ENCODE measurements at regions not wholly inside any gene's neighbourhood (a gene's known extent, or its start where the extent isn't known, plus 50 kb on each side); places are given as distances from the start of the nearest gene placed in this dataset.

DNA sequence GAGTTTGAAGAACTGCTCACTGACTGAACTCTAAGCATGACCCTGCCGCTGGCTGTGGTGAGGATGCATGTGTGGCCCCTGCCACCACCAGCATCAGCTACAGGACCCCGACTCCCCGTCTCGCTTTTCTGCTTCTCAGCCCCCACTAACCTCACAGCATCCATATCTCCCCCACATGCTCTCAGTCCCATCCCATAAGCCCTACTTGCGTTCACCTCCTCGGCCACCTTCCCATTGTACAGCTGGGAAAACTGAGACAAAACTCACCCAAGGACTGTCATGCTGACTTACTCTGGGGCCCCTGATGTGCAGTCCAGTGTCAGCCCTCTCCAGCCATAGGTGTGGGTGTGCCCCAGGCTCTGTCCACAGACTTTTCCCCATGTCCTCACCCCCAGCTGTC is 104.2 kb upstream of the SH3BP4 start:
- Histone ChIP-seq H3K4me3 (ENCODE audit: low read depth, low read length) (no peak overlapping the region), H3K4me1 (ENCODE audit: control insufficient read depth, insufficient read depth, low read length, unreplicated experiment) (no peaks in the 10 kb centered on the region), H3K27me3 (ENCODE audit: insufficient read depth, low read length) (no peaks in the 10 kb centered on the region), H3K36me3 (ENCODE audit: insufficient read depth, low read length) (no peaks in the 10 kb centered on the region), H2AFZ (ENCODE audit: low read length, unreplicated experiment) (no peak overlapping the region), H3K79me2 (ENCODE audit: control insufficient read depth, insufficient read depth, low read length, unreplicated experiment) (no peaks in the 10 kb centered on the region), H3K27ac (ENCODE audit: low read depth, low read length) (no peak overlapping the region)

DNA sequence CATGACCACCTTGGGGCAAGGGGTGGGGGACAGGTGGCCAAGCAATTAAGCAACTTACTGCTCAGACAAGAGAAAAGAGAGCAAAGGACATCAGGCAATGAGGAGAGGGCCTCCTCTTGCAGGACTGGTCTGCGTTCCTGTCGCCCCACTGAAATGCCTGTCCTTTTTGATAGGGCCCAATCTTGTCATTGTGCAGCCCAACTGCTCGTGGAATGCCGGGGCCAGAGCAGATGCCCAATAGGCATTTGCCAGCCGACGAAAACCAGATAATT is 104.5 kb upstream of the SH3BP4 start:
- Histone ChIP-seq H2AFZ (ENCODE audit: low read length, unreplicated experiment) (no peak overlapping the region), H3K4me1 (ENCODE audit: control insufficient read depth, insufficient read depth, low read length, unreplicated experiment) (no peaks in the 10 kb centered on the region), H3K79me2 (ENCODE audit: control insufficient read depth, insufficient read depth, low read length, unreplicated experiment) (no peaks in the 10 kb centered on the region), H3K27me3 (ENCODE audit: insufficient read depth, low read length) (no peaks in the 10 kb centered on the region), H3K27ac (ENCODE audit: low read depth, low read length) (no peak overlapping the region), H3K4me3 (ENCODE audit: low read depth, low read length) (no peak overlapping the region), H3K36me3 (ENCODE audit: insufficient read depth, low read length) (no peaks in the 10 kb centered on the region)

DNA sequence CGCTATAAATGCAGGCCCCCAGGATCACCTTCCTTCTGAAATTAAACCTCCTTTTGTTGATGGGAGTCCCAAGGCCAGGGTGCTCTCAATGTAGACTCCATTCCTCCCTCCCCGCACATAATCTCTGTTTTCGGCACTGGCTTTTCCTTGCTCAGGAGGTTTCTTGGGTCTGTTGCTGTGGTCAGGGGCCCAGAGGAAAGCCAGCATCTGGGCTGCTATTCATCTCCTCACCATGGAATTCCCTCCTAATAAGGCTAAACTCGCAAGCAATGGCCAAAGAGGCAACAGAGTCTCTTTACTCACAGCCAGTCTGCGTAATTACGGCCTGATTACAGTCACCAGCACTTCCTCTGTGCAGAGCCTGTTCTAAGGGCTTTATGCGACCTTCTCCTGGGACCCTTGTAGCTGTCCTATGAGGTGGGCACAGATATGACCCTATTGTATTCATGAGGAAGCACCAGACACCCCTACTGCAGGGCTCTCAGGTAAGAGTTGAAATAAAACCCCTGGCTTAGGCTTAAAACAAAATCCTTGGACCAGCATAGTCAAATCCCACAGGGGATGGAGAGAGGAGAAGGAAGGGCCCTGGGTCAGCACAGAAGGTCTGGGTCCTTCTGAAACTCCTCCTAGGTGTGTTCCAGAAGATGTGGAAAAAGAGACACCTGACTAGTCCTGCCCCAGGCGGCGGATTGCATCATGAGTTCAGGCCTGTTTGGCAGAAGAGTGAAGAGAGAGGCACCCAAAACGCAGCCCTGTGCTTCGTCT is 105.0 kb upstream of the SH3BP4 start:
- Histone ChIP-seq H2AFZ (ENCODE audit: low read length, unreplicated experiment) (no peak overlapping the region), H3K79me2 (ENCODE audit: control insufficient read depth, insufficient read depth, low read length, unreplicated experiment) (no peaks in the 10 kb centered on the region), H3K4me3 (ENCODE audit: low read depth, low read length) (no peak overlapping the region), H3K27me3 (ENCODE audit: insufficient read depth, low read length) (no peaks in the 10 kb centered on the region), H3K4me1 (ENCODE audit: control insufficient read depth, insufficient read depth, low read length, unreplicated experiment) (no peaks in the 10 kb centered on the region), H3K36me3 (ENCODE audit: insufficient read depth, low read length) (no peaks in the 10 kb centered on the region), H3K27ac (ENCODE audit: low read depth, low read length) (no peak overlapping the region)

DNA sequence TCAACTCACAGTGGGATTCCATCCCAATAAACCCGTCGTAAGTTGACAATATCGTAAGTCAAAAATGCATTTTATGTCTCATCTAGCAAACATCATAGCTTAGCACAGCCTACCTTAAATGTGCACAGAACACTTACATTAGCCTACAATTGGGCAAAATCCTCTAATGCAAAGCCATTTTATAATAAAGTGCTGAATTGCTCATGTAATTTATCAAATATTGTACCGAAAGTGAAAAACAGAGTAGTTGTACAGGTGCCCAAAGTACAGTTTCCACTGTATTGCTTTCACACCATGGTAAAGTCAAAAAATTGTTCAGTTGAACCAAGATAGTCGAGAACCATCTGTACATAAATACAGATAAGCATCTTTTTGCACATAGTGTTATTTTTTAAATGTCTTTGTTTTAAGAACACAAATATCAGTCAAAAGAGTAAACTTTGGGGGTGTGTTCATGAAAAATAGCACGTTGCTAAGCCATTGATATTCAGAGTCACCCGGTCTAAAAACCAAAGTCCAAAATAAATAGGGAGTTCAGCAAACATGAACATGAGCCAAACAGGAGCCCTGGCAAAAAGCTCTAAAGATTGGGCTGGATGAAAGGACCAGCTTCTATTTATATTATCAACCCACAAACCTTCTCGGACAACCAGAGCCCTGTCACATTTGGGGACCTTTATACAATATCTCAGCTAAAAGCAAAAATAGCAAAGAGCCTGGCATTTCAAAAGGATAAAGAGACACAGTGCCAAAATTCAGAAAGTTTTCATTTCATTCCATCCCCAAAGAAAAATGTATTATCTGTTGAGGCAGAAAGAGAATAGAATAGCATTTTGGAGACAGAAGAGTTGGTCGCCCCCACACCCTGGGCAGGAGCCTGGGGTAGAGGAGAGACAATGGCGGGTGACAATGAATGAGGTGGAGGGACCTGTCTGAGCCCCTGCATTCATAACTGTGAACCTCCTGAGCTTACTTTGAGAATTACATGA is 105.9 kb upstream of the SH3BP4 start:
- no peaks in the 10 kb centered on the region for H3K79me2 ChIP-seq (ENCODE audit: control insufficient read depth, insufficient read depth, low read length, unreplicated experiment)
- H2AFZ ChIP-seq (ENCODE audit: low read length, unreplicated experiment) = no peak overlapping the region
- peaks cover 8% of the 10 kb centered on the region for H3K4me1 ChIP-seq (ENCODE audit: control insufficient read depth, insufficient read depth, low read length, unreplicated experiment)
- H3K36me3 ChIP-seq (ENCODE audit: insufficient read depth, low read length) = no peaks in the 10 kb centered on the region
- no peak overlapping the region for H3K4me3 ChIP-seq (ENCODE audit: low read depth, low read length)
- H3K27me3 ChIP-seq (ENCODE audit: insufficient read depth, low read length) = no peaks in the 10 kb centered on the region
- no peak overlapping the region for H3K27ac ChIP-seq (ENCODE audit: low read depth, low read length)

DNA sequence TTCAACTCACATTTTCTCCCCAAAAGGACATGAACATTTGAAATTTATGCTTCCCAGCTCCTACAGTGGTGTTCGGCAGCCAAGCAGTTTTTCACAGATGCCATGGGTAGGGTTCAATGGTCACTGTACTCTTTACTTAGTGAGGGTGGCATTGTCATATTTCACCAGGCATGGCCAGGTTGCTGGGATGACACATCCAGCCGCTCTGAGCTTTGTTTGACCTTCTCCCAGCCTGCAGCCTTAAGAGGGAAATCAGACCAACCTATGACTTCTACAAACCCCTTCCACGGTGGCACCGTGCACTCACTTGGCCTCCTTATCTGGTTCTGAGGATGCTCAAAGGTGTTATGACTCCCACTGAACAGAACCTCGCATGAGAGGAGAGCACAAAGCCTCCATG is 108.4 kb upstream of the SH3BP4 start:
- H3K79me2 ChIP-seq (ENCODE audit: control insufficient read depth, insufficient read depth, low read length, unreplicated experiment) = no peaks in the 10 kb centered on the region
- no peaks in the 10 kb centered on the region for H3K27me3 ChIP-seq (ENCODE audit: insufficient read depth, low read length)
- H2AFZ ChIP-seq (ENCODE audit: low read length, unreplicated experiment) = no peak overlapping the region
- H3K4me3 ChIP-seq (ENCODE audit: low read depth, low read length) = no peak overlapping the region
- no peaks in the 10 kb centered on the region for H3K36me3 ChIP-seq (ENCODE audit: insufficient read depth, low read length)
- no peak overlapping the region for H3K27ac ChIP-seq (ENCODE audit: low read depth, low read length)
- H3K4me1 ChIP-seq (ENCODE audit: control insufficient read depth, insufficient read depth, low read length, unreplicated experiment) = peaks cover 24% of the 10 kb centered on the region

DNA sequence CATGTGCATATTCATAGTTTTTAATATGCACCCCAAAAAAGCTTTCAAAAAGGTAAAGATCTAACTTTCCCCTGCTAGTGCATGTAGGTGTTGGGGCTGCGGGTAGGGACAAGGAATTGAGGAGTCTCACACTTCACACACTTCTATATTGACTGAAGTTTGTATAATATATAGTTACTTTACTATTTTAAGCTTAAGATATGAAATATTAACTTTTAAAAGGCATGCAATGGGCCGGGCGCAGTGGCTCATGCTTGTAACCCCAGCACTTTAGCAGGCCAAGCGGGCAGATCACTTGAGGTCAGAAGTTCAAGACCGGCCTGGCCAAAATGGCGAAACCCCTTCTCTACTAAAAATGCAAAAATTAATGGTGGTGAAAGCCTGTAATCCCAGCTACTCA is 109.1 kb upstream of the SH3BP4 start:
- H2AFZ ChIP-seq (ENCODE audit: low read length, unreplicated experiment) = no peak overlapping the region
- peaks cover 24% of the 10 kb centered on the region for H3K4me1 ChIP-seq (ENCODE audit: control insufficient read depth, insufficient read depth, low read length, unreplicated experiment)
- H3K27ac ChIP-seq (ENCODE audit: low read depth, low read length) = no peak overlapping the region
- H3K27me3 ChIP-seq (ENCODE audit: insufficient read depth, low read length) = no peaks in the 10 kb centered on the region
- H3K4me3 ChIP-seq (ENCODE audit: low read depth, low read length) = no peak overlapping the region
- no peaks in the 10 kb centered on the region for H3K36me3 ChIP-seq (ENCODE audit: insufficient read depth, low read length)
- no peaks in the 10 kb centered on the region for H3K79me2 ChIP-seq (ENCODE audit: control insufficient read depth, insufficient read depth, low read length, unreplicated experiment)

DNA sequence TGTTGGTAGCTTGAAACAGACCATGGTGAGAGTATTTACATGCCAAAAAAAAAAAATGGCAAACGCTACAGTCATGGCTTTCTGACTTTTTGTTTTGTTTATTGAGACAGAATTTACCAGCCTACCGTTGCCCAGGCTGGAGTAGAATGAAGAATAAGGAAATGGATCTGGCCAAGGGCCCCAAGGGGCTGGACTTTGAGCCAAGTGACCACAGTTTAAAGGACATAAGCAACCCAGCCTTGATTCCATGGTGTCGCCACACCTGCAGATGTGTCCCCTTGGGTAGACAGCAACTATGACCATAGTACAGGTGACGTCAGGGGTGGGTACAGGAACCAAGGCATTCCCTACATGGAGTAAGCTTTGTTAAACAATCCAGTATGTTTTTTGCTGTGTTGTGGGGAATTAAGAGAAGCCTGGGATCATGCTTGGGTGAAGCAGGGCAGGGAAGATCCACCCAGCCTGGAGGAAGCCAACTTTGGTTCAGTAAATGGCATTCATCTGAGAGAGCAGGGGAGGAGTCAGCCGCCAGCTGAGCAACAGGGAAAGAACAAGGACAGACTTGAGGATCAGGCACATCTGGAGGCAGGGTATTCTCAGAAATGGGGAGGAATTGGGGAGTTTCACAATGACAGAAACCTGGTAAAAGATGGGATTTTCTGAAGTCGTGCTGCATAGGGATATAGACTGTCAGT is 110.3 kb upstream of the SH3BP4 start:
- no peaks in the 10 kb centered on the region for H3K27me3 ChIP-seq (ENCODE audit: insufficient read depth, low read length)
- H3K4me3 ChIP-seq (ENCODE audit: low read depth, low read length) = no peak overlapping the region
- no peaks in the 10 kb centered on the region for H3K79me2 ChIP-seq (ENCODE audit: control insufficient read depth, insufficient read depth, low read length, unreplicated experiment)
- H3K4me1 ChIP-seq (ENCODE audit: control insufficient read depth, insufficient read depth, low read length, unreplicated experiment) = peaks cover 24% of the 10 kb centered on the region
- H2AFZ ChIP-seq (ENCODE audit: low read length, unreplicated experiment) = no peak overlapping the region
- no peak overlapping the region for H3K27ac ChIP-seq (ENCODE audit: low read depth, low read length)
- no peaks in the 10 kb centered on the region for H3K36me3 ChIP-seq (ENCODE audit: insufficient read depth, low read length)

DNA sequence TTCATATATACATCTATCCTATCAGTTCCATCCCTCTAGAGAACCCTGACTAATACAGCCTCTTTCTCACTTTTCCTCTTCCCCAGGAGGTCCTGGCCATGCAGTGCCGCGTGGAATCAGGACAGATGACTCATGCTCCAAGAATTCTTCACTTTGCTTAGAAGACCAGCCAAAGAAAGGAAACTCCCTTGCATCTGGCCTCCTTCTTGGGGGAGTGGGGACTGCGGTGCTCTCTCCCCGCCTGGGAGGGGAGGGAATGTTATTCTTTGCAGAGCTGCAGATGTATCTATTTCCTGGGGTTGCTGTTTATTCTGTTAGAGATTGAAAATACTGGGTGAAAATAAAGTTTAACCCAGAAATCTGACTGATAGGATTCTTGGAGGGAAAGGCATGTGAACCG is 111.5 kb upstream of the SH3BP4 start:
- H2AFZ ChIP-seq (ENCODE audit: low read length, unreplicated experiment) = no peak overlapping the region
- no peaks in the 10 kb centered on the region for H3K27me3 ChIP-seq (ENCODE audit: insufficient read depth, low read length)
- peak overlapping the region; percentile 11; the same call in 1 of the 2 replicates for H3K4me3 ChIP-seq (ENCODE audit: low read depth, low read length)
- no peaks in the 10 kb centered on the region for H3K79me2 ChIP-seq (ENCODE audit: control insufficient read depth, insufficient read depth, low read length, unreplicated experiment)
- peaks cover 24% of the 10 kb centered on the region for H3K4me1 ChIP-seq (ENCODE audit: control insufficient read depth, insufficient read depth, low read length, unreplicated experiment)
- H3K27ac ChIP-seq (ENCODE audit: low read depth, low read length) = peak overlapping the region; percentile 47
- H3K36me3 ChIP-seq (ENCODE audit: insufficient read depth, low read length) = no peaks in the 10 kb centered on the region

DNA sequence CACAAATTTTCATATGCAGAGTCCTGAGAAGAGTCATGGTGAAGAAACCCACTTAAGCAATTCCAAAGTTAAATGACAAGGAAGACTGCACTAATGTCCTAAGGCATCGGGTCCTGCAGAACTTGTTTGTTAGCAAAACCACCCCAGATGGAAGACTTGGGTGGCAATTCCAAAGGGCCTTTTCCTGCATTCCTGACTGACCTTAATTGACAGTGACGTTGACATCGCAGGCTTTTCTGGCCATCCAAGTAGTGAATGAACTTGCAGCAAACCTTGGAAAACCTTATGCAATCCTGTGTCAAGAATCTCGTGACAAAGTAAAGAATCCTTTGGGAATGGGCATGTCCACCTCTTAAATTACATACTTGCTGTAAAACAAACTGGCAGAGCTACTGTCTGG is 112.5 kb upstream of the SH3BP4 start:
- no peak overlapping the region for H3K27ac ChIP-seq (ENCODE audit: low read depth, low read length)
- peaks cover 24% of the 10 kb centered on the region for H3K4me1 ChIP-seq (ENCODE audit: control insufficient read depth, insufficient read depth, low read length, unreplicated experiment)
- H3K4me3 ChIP-seq (ENCODE audit: low read depth, low read length) = no peak overlapping the region
- H3K27me3 ChIP-seq (ENCODE audit: insufficient read depth, low read length) = no peaks in the 10 kb centered on the region
- H3K79me2 ChIP-seq (ENCODE audit: control insufficient read depth, insufficient read depth, low read length, unreplicated experiment) = no peaks in the 10 kb centered on the region
- no peaks in the 10 kb centered on the region for H3K36me3 ChIP-seq (ENCODE audit: insufficient read depth, low read length)
- H2AFZ ChIP-seq (ENCODE audit: low read length, unreplicated experiment) = no peak overlapping the region

DNA sequence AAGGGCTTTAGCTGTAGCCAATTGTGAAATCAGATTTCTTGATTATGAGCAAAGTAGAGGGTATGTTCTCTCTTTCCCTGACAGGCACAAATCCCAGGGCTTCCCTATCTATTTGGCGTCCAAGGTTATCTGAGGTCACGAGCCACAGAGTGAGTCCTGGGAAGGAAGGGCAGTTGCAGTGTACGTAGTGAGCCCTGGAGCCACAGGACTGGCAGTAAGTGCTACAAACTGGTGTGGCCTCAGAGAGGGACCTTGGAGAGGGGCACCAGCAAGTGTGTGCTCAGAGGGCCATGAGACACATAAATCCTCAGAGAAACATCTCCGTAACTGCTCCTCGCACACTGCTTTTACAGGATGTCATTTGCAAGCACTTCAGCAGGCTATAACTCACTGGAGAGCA is 115.5 kb upstream of the SH3BP4 start:
- no peak overlapping the region for H3K4me3 ChIP-seq (ENCODE audit: low read depth, low read length)
- no peak overlapping the region for H3K27ac ChIP-seq (ENCODE audit: low read depth, low read length)

More for the DNA sequence above, 115.5 kb upstream of the SH3BP4 start:
- Histone ChIP-seq H2AFZ (ENCODE audit: low read length, unreplicated experiment) (no peak overlapping the region), H3K79me2 (ENCODE audit: control insufficient read depth, insufficient read depth, low read length, unreplicated experiment) (no peaks in the 10 kb centered on the region), H3K27me3 (ENCODE audit: insufficient read depth, low read length) (no peaks in the 10 kb centered on the region), H3K4me1 (ENCODE audit: control insufficient read depth, insufficient read depth, low read length, unreplicated experiment) (peaks cover 20% of the 10 kb centered on the region), H3K36me3 (ENCODE audit: insufficient read depth, low read length) (no peaks in the 10 kb centered on the region)

Measured in ACC112 (cell line).